Nephron (organoid): ENCODE measurements at regions not wholly inside any gene's neighbourhood (a gene's known extent, or its start where the extent isn't known, plus 50 kb on each side); places are given as distances from the start of the nearest gene placed in this dataset.

ENCODE experiments used
- H3K27ac Mint-ChIP-seq, 3 experiments: 2 replicates each; pipeline ENCODE4 v1.8.0; 2020; ENCODE audit warnings: mixed read lengths in 3 of 3, mild to moderate bottlenecking in 2 of 3, moderate library complexity in 1 of 3
- H3K27me3 Mint-ChIP-seq: 2 replicates; pipeline ENCODE4 v1.8.0; 2021; ENCODE audit warnings: low read depth, mild to moderate bottlenecking, moderate library complexity, mixed read lengths
- H3K36me3 Mint-ChIP-seq: 2 replicates; pipeline ENCODE4 v1.8.0; 2020; ENCODE audit warnings: low read depth, mixed read lengths
- H3K4me1 Mint-ChIP-seq: 2 replicates; pipeline ENCODE4 v1.8.0; 2020; ENCODE audit warnings: mixed read lengths
- H3K4me3 Mint-ChIP-seq, 3 experiments: 2 replicates each; pipeline ENCODE4 v1.8.0; 2020; ENCODE audit warnings: mild to moderate bottlenecking in 3 of 3, mixed read lengths in 3 of 3, moderate library complexity in 2 of 3
- H3K9me3 Mint-ChIP-seq: 2 replicates; pipeline ENCODE4 v1.8.0; 2020; ENCODE audit warnings: mixed read lengths
- CTCF ChIP-seq, 3 experiments: fragments of 200-600 bp; sonication (generic); IDR thresholded peaks; one replicate each; pipeline ENCODE4 v1.5.0; 2021; ENCODE audit warnings: antibody characterized with exemption in 3 of 3; ENCODE audit not compliant: unreplicated experiment in 3 of 3

GRCh38 chr18:75928706-75929105 lies 501.2 kb upstream of the SMIM21 start:
- Mint-ChIP-seq H3K4me1 (no peaks in the 10 kb centered on the region), H3K36me3 (no peaks in the 10 kb centered on the region), H3K4me3 (no peak overlapping the region), H3K27ac (no peak overlapping the region), H3K27me3 (no peaks in the 10 kb centered on the region), H3K9me3 (no peaks in the 10 kb centered on the region)
- no peak for TF ChIP-seq CTCF (IDR thresholded peaks at IDR 0.05; ENCODE audit: unreplicated experiment in 3 of 3)

- Mint-ChIP-seq H3K36me3 (no peaks in the 10 kb centered on the region), H3K4me3 (no peak overlapping the region), H3K27me3 (no peaks in the 10 kb centered on the region), H3K4me1 (peaks cover 5% of the 10 kb centered on the region), H3K9me3 (no peaks in the 10 kb centered on the region), H3K27ac (no peak overlapping the region)
- TF ChIP-seq CTCF (IDR thresholded peaks at IDR 0.05; ENCODE audit: unreplicated experiment in 3 of 3) = no peak
Observed at GRCh38 chr18:75927791-75928190, 500.3 kb upstream of the SMIM21 start.

GRCh38 chr18:75926811-75927210 lies 499.3 kb upstream of the SMIM21 start:
- no peak for TF ChIP-seq CTCF (IDR thresholded peaks at IDR 0.05; ENCODE audit: unreplicated experiment in 3 of 3)
- Mint-ChIP-seq H3K36me3 (no peaks in the 10 kb centered on the region), H3K27me3 (no peaks in the 10 kb centered on the region)

GRCh38 chr18:75923169-75923568 lies 495.7 kb upstream of the SMIM21 start:
- H3K27ac Mint-ChIP-seq = no peak overlapping the region
- TF ChIP-seq CTCF (IDR thresholded peaks at IDR 0.05; ENCODE audit: unreplicated experiment in 3 of 3) = no peak
- H3K36me3 Mint-ChIP-seq = no peaks in the 10 kb centered on the region
- H3K4me3 Mint-ChIP-seq = no peak overlapping the region
- no peaks in the 10 kb centered on the region for H3K27me3 Mint-ChIP-seq
- H3K4me1 Mint-ChIP-seq = peaks cover 5% of the 10 kb centered on the region
- H3K9me3 Mint-ChIP-seq = no peaks in the 10 kb centered on the region

More at GRCh38 chr18:75926811-75927210, 499.3 kb upstream of the SMIM21 start:
- Mint-ChIP-seq H3K27ac (no peak overlapping the region), H3K4me3 (no peak overlapping the region), H3K4me1 (peaks cover 5% of the 10 kb centered on the region), H3K9me3 (no peaks in the 10 kb centered on the region)

GRCh38 chr18:75916624-75916982 lies 489.1 kb upstream of the SMIM21 start:
- Mint-ChIP-seq H3K27ac (no peak overlapping the region), H3K9me3 (no peaks in the 10 kb centered on the region), H3K27me3 (peaks cover 17% of the 10 kb centered on the region), H3K4me1 (no peaks in the 10 kb centered on the region), H3K4me3 (peak overlapping the region; percentile 76 to 83 (median 81)), H3K36me3 (no peaks in the 10 kb centered on the region)
- no peak for TF ChIP-seq CTCF (IDR thresholded peaks at IDR 0.05; ENCODE audit: unreplicated experiment in 3 of 3)

- no peaks in the 10 kb centered on the region for H3K9me3 Mint-ChIP-seq
- TF ChIP-seq CTCF (IDR thresholded peaks at IDR 0.05; ENCODE audit: unreplicated experiment in 3 of 3) = no peak
- peak overlapping the region; percentile 76 to 79 (median 78) for H3K4me3 Mint-ChIP-seq
- no peak overlapping the region for H3K27ac Mint-ChIP-seq
- H3K4me1 Mint-ChIP-seq = no peaks in the 10 kb centered on the region
- H3K36me3 Mint-ChIP-seq = no peaks in the 10 kb centered on the region
- peaks cover 17% of the 10 kb centered on the region for H3K27me3 Mint-ChIP-seq
Observed at GRCh38 chr18:75915941-75916623, 488.6 kb upstream of the SMIM21 start.
